Ishikawa (cell line): ENCODE measurements at regions not wholly inside any gene's neighbourhood (a gene's known extent, or its start where the extent isn't known, plus 50 kb on each side); places are given as distances from the start of the nearest gene placed in this dataset.

Experiments used
- CEBPB ChIP-seq: IDR thresholded peaks from 2 replicates; pipeline ENCODE4 v1.6.1; 2012
- CREB1 ChIP-seq: IDR thresholded peaks from 2 replicates; pipeline ENCODE4 v1.6.1; 2012; ENCODE audit warnings: low read depth
- EGR1 ChIP-seq: IDR thresholded peaks from 2 replicates; pipeline ENCODE4 v1.6.1; 2012
- EP300 ChIP-seq: IDR thresholded peaks from 2 replicates; pipeline ENCODE4 v1.6.1; 2012; ENCODE audit warnings: borderline replicate concordance
- FOXM1 ChIP-seq: IDR thresholded peaks from 2 replicates; pipeline ENCODE4 v1.6.1; 2012; ENCODE audit warnings: low read depth, borderline replicate concordance
- MAX ChIP-seq: IDR thresholded peaks from 2 replicates; pipeline ENCODE4 v1.6.1; 2012
- NFIC ChIP-seq: IDR thresholded peaks from 2 replicates; pipeline ENCODE4 v1.6.1; 2012
- RAD21 ChIP-seq: IDR thresholded peaks from 2 replicates; pipeline ENCODE4 v1.6.1; 2012; ENCODE audit warnings: low read depth
- REST ChIP-seq: IDR thresholded peaks from 2 replicates; pipeline ENCODE4 v1.6.1; 2012; ENCODE audit warnings: low read depth, mild to moderate bottlenecking
- TAF1 ChIP-seq: IDR thresholded peaks from 2 replicates; pipeline ENCODE4 v1.6.1; 2012; ENCODE audit warnings: low read depth, mild to moderate bottlenecking
- TCF12 ChIP-seq: IDR thresholded peaks from 2 replicates; pipeline ENCODE4 v1.6.1; 2012; ENCODE audit warnings: low read depth
- TEAD4 ChIP-seq: IDR thresholded peaks from 2 replicates; pipeline ENCODE4 v1.6.1; 2012
- USF1 ChIP-seq: IDR thresholded peaks from 2 replicates; pipeline ENCODE4 v1.6.1; 2012
- YY1 ChIP-seq: IDR thresholded peaks from 2 replicates; pipeline ENCODE4 v1.6.1; 2012; ENCODE audit warnings: low read depth
- ZBTB7A ChIP-seq: IDR thresholded peaks from 2 replicates; pipeline ENCODE4 v1.6.1; 2012; ENCODE audit warnings: low read depth

GRCh38 chr2:149715894-149716293 lies 128.3 kb upstream of the MMADHC start:
- TF ChIP-seq TEAD4: no peak
- TF ChIP-seq TAF1: no peak
- TF ChIP-seq RAD21: no peak
- TF ChIP-seq ZBTB7A: no peak
- TF ChIP-seq EGR1: no peak
- no peak for TF ChIP-seq REST
- TF ChIP-seq USF1: no peak
- no peak for TF ChIP-seq MAX
- no peak for TF ChIP-seq NFIC
- no peak for TF ChIP-seq YY1
- no peak for TF ChIP-seq FOXM1
- TF ChIP-seq CREB1: no peak
- no peak for TF ChIP-seq EP300
- TF ChIP-seq TCF12: no peak
- TF ChIP-seq CEBPB: no peak

- TF ChIP-seq ZBTB7A (no peak), CREB1 (no peak), YY1 (no peak), CEBPB (no peak), RAD21 (peak; percentile 65), TEAD4 (no peak), FOXM1 (no peak), EP300 (no peak)
These were observed 127.5 kb upstream of the MMADHC start for GRCh38 chr2:149715005-149715592.

GRCh38 chr2:149709496-149710263 lies 122.1 kb upstream of the MMADHC start:
- TF ChIP-seq ZBTB7A (no peak), EGR1 (no peak), CEBPB (no peak), EP300 (no peak), TAF1 (no peak), YY1 (no peak), FOXM1 (no peak), RAD21 (no peak), REST (no peak), MAX (no peak), TCF12 (no peak), NFIC (no peak), USF1 (no peak), CREB1 (no peak), TEAD4 (no peak)

- TF ChIP-seq CREB1: no peak
- no peak for TF ChIP-seq EP300
- no peak for TF ChIP-seq TCF12
- TF ChIP-seq CEBPB: no peak
- TF ChIP-seq TAF1: no peak
- TF ChIP-seq TEAD4: no peak
- no peak for TF ChIP-seq EGR1
- no peak for TF ChIP-seq YY1
- no peak for TF ChIP-seq FOXM1
- TF ChIP-seq MAX: no peak
- TF ChIP-seq ZBTB7A: no peak
- TF ChIP-seq RAD21: no peak
- TF ChIP-seq REST: no peak
- TF ChIP-seq NFIC: no peak
- no peak for TF ChIP-seq USF1
These were observed 115.7 kb upstream of the MMADHC start for GRCh38 chr2:149703281-149703680.
